ENCODE measurements at regions not wholly inside any gene's neighbourhood (a gene's known extent, or its start where the extent isn't known, plus 50 kb on each side); places are given as distances from the start of the nearest gene placed in this dataset.

GRCh38 chrX:15143050-15143824 is 126.6 kb downstream of the ASB9 start:
- 0 out of 6 replicates have a peak overlapping the region, but pooled peaks of 1 of the 3 experiments have one; percentile 12 for H3K4me3 ChIP-seq (replicated peaks in 1 of 3; ENCODE audit: insufficient read depth in 1 of 3, low read depth in 2 of 3, low read length in 3 of 3)
- no peak overlapping the region for H3K9ac ChIP-seq (ENCODE audit: insufficient read depth, low read depth, low read length)
- ChIA-PET CTCF (ENCODE audit: low intra/inter-chr PET ratio, low total read pairs) (interaction anchor here (0.8 kb wide), 2 partner anchors 1047 to 1104 kb away, joined by 3 to 4 read pairs; no protein-coding TSS in a partner anchor), POLR2A (no interaction called here)
- FAIRE-seq (no peak), DNase-seq (ENCODE audit: low spot score) (peak; percentile 45), ATAC-seq (peak; percentile 89)
- no peaks in the 10 kb centered on the region for H4K20me1 ChIP-seq (ENCODE audit: insufficient read depth, low read length)
- no peaks in the 10 kb centered on the region for H3K36me3 ChIP-seq (replicated peaks in 1 of 2; ENCODE audit: control insufficient read depth in 1 of 2, insufficient read depth in 2 of 2, low read length in 2 of 2)
- H3K4me1 ChIP-seq (ENCODE audit: insufficient read depth, low read length) = peaks cover 22% of the 10 kb centered on the region
- no peaks in the 10 kb centered on the region for H3K9me3 ChIP-seq (ENCODE audit: low read length)
- 15% methylated on average over 6 of the region's 6 CpGs for WGBS (ENCODE audit: low lambda C conversion rate)
- H3K79me2 ChIP-seq (ENCODE audit: insufficient read depth, low read length) = no peaks in the 10 kb centered on the region
- H3K4me2 ChIP-seq (ENCODE audit: low read depth, low read length) = peak overlapping the region; percentile 55
- in situ Hi-C loops (cut with HindIII; ENCODE audit: extremely low pct_ligation_motif_present, low pct_unique_long_range_greater_than_20kb) (loop anchor here (25.0 kb wide), 1 partner anchor 1056 kb away; no protein-coding TSS in a partner anchor), intact Hi-C loops (cut with micrococcal nuclease; ENCODE audit: unreplicated experiment) (loop anchor here (1.0 to 10.0 kb wide), 6 partner anchors 102 to 1104 kb away; partner anchors contain the start of genes FANCB, GLRA2 and MOSPD2)
- H3K27ac ChIP-seq (ENCODE audit: extremely low read length, insufficient read depth, low read length) = no peak overlapping the region
- no peak overlapping the region for H2AFZ ChIP-seq (ENCODE audit: low read length)
- no TSS peak for BruUV-seq (replicated peaks)
- TF ChIP-seq ZFYVE20 (CRISPR knock-in tag; IDR thresholded peaks at IDR 0.05; ENCODE audit: borderline replicate concordance, low read depth) (no peak), HINFP (CRISPR knock-in tag; IDR thresholded peaks at IDR 0.05; ENCODE audit: low read depth) (no peak), ZBTB38 (CRISPR knock-in tag; IDR thresholded peaks at IDR 0.05) (no peak), ARID2 (CRISPR knock-in tag; IDR thresholded peaks at IDR 0.05; ENCODE audit: borderline replicate concordance) (no peak), MED8 (CRISPR knock-in tag; IDR thresholded peaks at IDR 0.05; ENCODE audit: insufficient replicate concordance) (no peak), STAG1 (CRISPR knock-in tag; IDR thresholded peaks at IDR 0.05) (peak; percentile 63), ZNF234 (CRISPR knock-in tag; conservative IDR thresholded peaks at IDR 0.05) (no peak), ZHX1 (CRISPR knock-in tag; IDR thresholded peaks at IDR 0.05; ENCODE audit: low read depth) (no peak), MXD3 (CRISPR knock-in tag; IDR thresholded peaks at IDR 0.05) (no peak), SMC3 (IDR thresholded peaks at IDR 0.05; ENCODE audit: low read length) (peak; percentile 41; the same call in 1 of the 2 replicates), CTCF (CRISPR knock-in tag; IDR thresholded peaks at IDR 0.05) (peak; percentile 66)
- no peaks in the 10 kb centered on the region for H3K27me3 ChIP-seq (ENCODE audit: control insufficient read depth in 1 of 2, insufficient read depth in 2 of 2, low read length in 2 of 2)

Measured in HepG2 (cell line).